HEK293T (cell line): ENCODE measurements at regions not wholly inside any gene's neighbourhood (a gene's known extent, or its start where the extent isn't known, plus 50 kb on each side); places are given as distances from the start of the nearest gene placed in this dataset.

Source experiments
- ARNT ChIP-seq: fragments of 450-650 bp; IDR thresholded peaks from 2 replicates; pipeline ENCODE4 v1.6.1; 2017; ENCODE audit warnings: mild to moderate bottlenecking
- BHLHE40 ChIP-seq: fragments of 450-650 bp; IDR thresholded peaks from 2 replicates; pipeline ENCODE4 v1.6.1; 2016; ENCODE audit warnings: mild to moderate bottlenecking, moderate library complexity, borderline replicate concordance
- LEF1 ChIP-seq: fragments of 450-650 bp; IDR thresholded peaks from 2 replicates; pipeline ENCODE4 v1.6.1; 2017; ENCODE audit warnings: mild to moderate bottlenecking, borderline replicate concordance
- NFRKB ChIP-seq: fragments of 450-650 bp; IDR thresholded peaks from 2 replicates; pipeline ENCODE4 v1.6.1; 2016; ENCODE audit warnings: mild to moderate bottlenecking, moderate library complexity
- PKNOX1 ChIP-seq: fragments of 450-650 bp; IDR thresholded peaks from 2 replicates; pipeline ENCODE4 v1.6.1; 2016
- SP1 ChIP-seq: fragments of 450-650 bp; IDR thresholded peaks from 2 replicates; pipeline ENCODE4 v1.6.1; 2017
- SUZ12 ChIP-seq: fragments of 450-650 bp; IDR thresholded peaks from 2 replicates; pipeline ENCODE4 v1.6.1; 2016; ENCODE audit warnings: mild to moderate bottlenecking

- TF ChIP-seq SP1 (no peak), NFRKB (no peak), SUZ12 (no peak), PKNOX1 (no peak), LEF1 (no peak), ARNT (no peak), BHLHE40 (no peak)
Observed at GRCh38 chr7:45258533-45259226, 101.1 kb downstream of the RAMP3 start.
